ENCODE measurements at regions not wholly inside any gene's neighbourhood (a gene's known extent, or its start where the extent isn't known, plus 50 kb on each side); places are given as distances from the start of the nearest gene placed in this dataset.

GRCh38 chr9:99282406-99282805, 60.3 kb downstream of the SEC61B start:
- DNase-seq: no peak
- Histone ChIP-seq H3K4me2 (ENCODE audit: low read length) (no peak overlapping the region), H3K79me2 (ENCODE audit: low read length) (no peaks in the 10 kb centered on the region), H2AFZ (ENCODE audit: low read length) (no peak overlapping the region), H3K4me3 (ENCODE audit: low read length) (no peak overlapping the region), H3K9me2 (replicated peaks; ENCODE audit: low read length) (no peaks in the 10 kb centered on the region), H3K9me3 (ENCODE audit: low read length) (no peaks in the 10 kb centered on the region), H3K27ac (ENCODE audit: low read length) (no peak overlapping the region), H3F3A (ENCODE audit: low read length, unreplicated experiment) (no peaks in the 10 kb centered on the region), H3K36me3 (ENCODE audit: low read depth, low read length) (no peaks in the 10 kb centered on the region), H3K4me1 (ENCODE audit: insufficient read depth, low read length) (no peaks in the 10 kb centered on the region), H3K9ac (ENCODE audit: low read length) (no peak overlapping the region), H4K20me1 (ENCODE audit: low read length) (no peaks in the 10 kb centered on the region), H3K27me3 (ENCODE audit: low read length) (peaks cover 36% of the 10 kb centered on the region)
- POLR2A ChIA-PET (ENCODE audit: unreplicated experiment): no interaction called here
- BruUV-seq (replicated peaks): no TSS peak
- no peak for TF ChIP-seq EZH2phosphoT487 (IDR thresholded peaks at IDR 0.05; ENCODE audit: borderline replicate concordance, low read length)
- no peak for TF ChIP-seq EZH2 (IDR thresholded peaks at IDR 0.05; ENCODE audit: low read length, unreplicated experiment)
- TF ChIP-seq CTCF (conservative IDR thresholded peaks at IDR 0.05; ENCODE audit: low read depth, low read length): no peak
- intact Hi-C loops (cut with micrococcal nuclease): no loop called here
- no peak for ATAC-seq
- CTCF ChIA-PET: no interaction called here

DNA sequence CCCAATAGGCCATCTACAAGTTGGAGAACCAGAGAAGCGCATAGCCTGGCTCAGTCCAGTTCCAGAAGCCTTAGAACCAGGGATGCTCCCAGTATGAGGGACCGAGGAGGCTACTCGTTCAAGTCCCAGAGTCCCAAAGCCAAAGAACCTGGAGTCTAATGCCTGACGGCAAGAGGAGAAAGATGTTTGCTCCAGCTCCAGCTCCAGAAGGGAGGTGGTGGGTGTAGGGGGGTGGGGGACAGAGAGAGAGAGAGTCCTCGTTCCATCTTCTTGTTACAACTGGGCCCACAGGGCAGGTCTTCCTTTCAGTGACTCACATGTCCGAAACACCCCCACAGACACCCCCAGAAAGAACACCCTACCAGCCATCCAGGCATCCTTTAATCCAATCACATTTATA, 63.9 kb downstream of the SEC61B start:
- DNase-seq (no peak), ATAC-seq (no peak)
- Histone ChIP-seq H3K27me3 (ENCODE audit: low read length) (peaks cover 42% of the 10 kb centered on the region), H3K79me2 (ENCODE audit: low read length) (no peaks in the 10 kb centered on the region), H3K4me1 (ENCODE audit: insufficient read depth, low read length) (no peaks in the 10 kb centered on the region), H2AFZ (ENCODE audit: low read length) (no peak overlapping the region), H4K20me1 (ENCODE audit: low read length) (no peaks in the 10 kb centered on the region), H3K9me2 (replicated peaks; ENCODE audit: low read length) (no peaks in the 10 kb centered on the region), H3K9ac (ENCODE audit: low read length) (no peak overlapping the region), H3K9me3 (ENCODE audit: low read length) (no peaks in the 10 kb centered on the region), H3K36me3 (ENCODE audit: low read depth, low read length) (no peaks in the 10 kb centered on the region), H3K4me3 (ENCODE audit: low read length) (no peak overlapping the region), H3F3A (ENCODE audit: low read length, unreplicated experiment) (no peaks in the 10 kb centered on the region), H3K4me2 (ENCODE audit: low read length) (no peak overlapping the region), H3K27ac (ENCODE audit: low read length) (no peak overlapping the region)
- BruUV-seq (replicated peaks): no TSS peak
- POLR2A ChIA-PET (ENCODE audit: unreplicated experiment): no interaction called here
- CTCF ChIA-PET: no interaction called here
- TF ChIP-seq CTCF (conservative IDR thresholded peaks at IDR 0.05; ENCODE audit: low read depth, low read length): no peak
- TF ChIP-seq EZH2phosphoT487 (IDR thresholded peaks at IDR 0.05; ENCODE audit: borderline replicate concordance, low read length): no peak
- TF ChIP-seq EZH2 (IDR thresholded peaks at IDR 0.05; ENCODE audit: low read length, unreplicated experiment): no peak
- intact Hi-C loops (cut with micrococcal nuclease): no loop called here

DNA sequence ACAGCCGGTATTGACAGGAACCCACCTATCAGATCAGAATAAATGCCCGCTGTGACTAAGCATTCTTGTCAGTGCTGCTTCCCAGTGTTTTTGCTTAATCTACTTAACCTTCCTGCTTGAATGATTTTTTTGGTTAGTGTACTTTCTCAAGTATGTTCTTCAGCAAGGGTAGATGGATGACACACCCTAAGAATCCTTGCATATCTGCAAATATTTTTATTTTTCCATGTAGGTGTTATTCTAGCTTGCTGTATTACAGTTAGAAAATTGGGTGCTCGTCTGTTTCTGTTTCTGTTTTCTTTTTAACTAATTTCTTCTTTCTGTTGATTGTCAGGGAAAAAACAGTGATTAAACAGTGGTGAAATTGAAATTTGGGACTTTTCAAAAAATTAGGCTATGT, 64.5 kb downstream of the SEC61B start:
- H3K9me2 ChIP-seq (replicated peaks; ENCODE audit: low read length): no peaks in the 10 kb centered on the region
- no peaks in the 10 kb centered on the region for H3K79me2 ChIP-seq (ENCODE audit: low read length)
- no peak for ATAC-seq
- no peak overlapping the region for H3K27ac ChIP-seq (ENCODE audit: low read length)
- no peak overlapping the region for H2AFZ ChIP-seq (ENCODE audit: low read length)
- intact Hi-C loops (cut with micrococcal nuclease): no loop called here
- no peak for TF ChIP-seq EZH2phosphoT487 (IDR thresholded peaks at IDR 0.05; ENCODE audit: borderline replicate concordance, low read length)
- no peaks in the 10 kb centered on the region for H4K20me1 ChIP-seq (ENCODE audit: low read length)
- H3K9ac ChIP-seq (ENCODE audit: low read length): no peak overlapping the region
- no peaks in the 10 kb centered on the region for H3K9me3 ChIP-seq (ENCODE audit: low read length)
- ChIA-PET POLR2A (ENCODE audit: unreplicated experiment) (no interaction called here), CTCF (interaction anchor here (0.7 kb wide), 1 partner anchor 128 kb away, joined by 4 read pairs; no protein-coding TSS in a partner anchor)
- no peak overlapping the region for H3K4me2 ChIP-seq (ENCODE audit: low read length)
- BruUV-seq (replicated peaks): no TSS peak
- no peaks in the 10 kb centered on the region for H3K36me3 ChIP-seq (ENCODE audit: low read depth, low read length)
- no peak for DNase-seq
- H3K4me1 ChIP-seq (ENCODE audit: insufficient read depth, low read length): no peaks in the 10 kb centered on the region
- H3F3A ChIP-seq (ENCODE audit: low read length, unreplicated experiment): no peaks in the 10 kb centered on the region
- H3K27me3 ChIP-seq (ENCODE audit: low read length): peaks cover 48% of the 10 kb centered on the region
- no peak overlapping the region for H3K4me3 ChIP-seq (ENCODE audit: low read length)

All from PC-3 (cell line).